H1 (cell line): ENCODE measurements at regions not wholly inside any gene's neighbourhood (a gene's known extent, or its start where the extent isn't known, plus 50 kb on each side); places are given as distances from the start of the nearest gene placed in this dataset.

Experiments used
- ASH2L ChIP-seq: fragments of 200-600, 300-600 bp; sonication (generic); IDR thresholded peaks from one replicate; pipeline ENCODE4 v1.7.1; 2017; ENCODE audit warnings: low read length
- GTF2F1 ChIP-seq: IDR thresholded peaks from 2 replicates; pipeline ENCODE4 v1.6.1; 2012; ENCODE audit warnings: low read depth, low read length, improper control_type of control experiment, borderline replicate concordance
- NANOG ChIP-seq: IDR thresholded peaks from 2 replicates; pipeline ENCODE4 v1.6.1; 2011; ENCODE audit warnings: low read length, low read depth, mild to moderate bottlenecking, inconsistent platforms; ENCODE audit not compliant: insufficient read depth, poor library complexity, severe bottlenecking
- POLR2AphosphoS5 ChIP-seq: IDR thresholded peaks from 2 replicates; pipeline ENCODE4 v1.6.1; 2011; ENCODE audit warnings: low read depth, low read length
- TF ChIP-seq, protein P1 (sequence below): IDR thresholded peaks from 2 replicates; pipeline ENCODE4 v1.6.1; 2012; ENCODE audit warnings: inconsistent platforms

- TF ChIP-seq POLR2AphosphoS5 (no peak), GTF2F1 (no peak), NANOG (no peak), ASH2L (no peak)
- TF ChIP-seq, protein P1, sequence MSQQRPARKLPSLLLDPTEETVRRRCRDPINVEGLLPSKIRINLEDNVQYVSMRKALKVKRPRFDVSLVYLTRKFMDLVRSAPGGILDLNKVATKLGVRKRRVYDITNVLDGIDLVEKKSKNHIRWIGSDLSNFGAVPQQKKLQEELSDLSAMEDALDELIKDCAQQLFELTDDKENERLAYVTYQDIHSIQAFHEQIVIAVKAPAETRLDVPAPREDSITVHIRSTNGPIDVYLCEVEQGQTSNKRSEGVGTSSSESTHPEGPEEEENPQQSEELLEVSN = no peak
Measured at GRCh38 chr10:4622384-4622783, 203.6 kb upstream of the AKR1E2 start (continued).
